22Rv1 (cell line): ENCODE measurements at regions not wholly inside any gene's neighbourhood (a gene's known extent, or its start where the extent isn't known, plus 50 kb on each side); places are given as distances from the start of the nearest gene placed in this dataset.

ENCODE experiments used
- CTCF ChIP-seq: fragments of 450-650 bp; IDR thresholded peaks from 2 replicates; pipeline ENCODE4 v1.5.1; 2017; ENCODE audit warnings: mild to moderate bottlenecking
- ZFX ChIP-seq: fragments of 450-650 bp; IDR thresholded peaks from 2 replicates; pipeline ENCODE4 v1.6.1; 2017; ENCODE audit warnings: antibody characterized with exemption, borderline replicate concordance

DNA sequence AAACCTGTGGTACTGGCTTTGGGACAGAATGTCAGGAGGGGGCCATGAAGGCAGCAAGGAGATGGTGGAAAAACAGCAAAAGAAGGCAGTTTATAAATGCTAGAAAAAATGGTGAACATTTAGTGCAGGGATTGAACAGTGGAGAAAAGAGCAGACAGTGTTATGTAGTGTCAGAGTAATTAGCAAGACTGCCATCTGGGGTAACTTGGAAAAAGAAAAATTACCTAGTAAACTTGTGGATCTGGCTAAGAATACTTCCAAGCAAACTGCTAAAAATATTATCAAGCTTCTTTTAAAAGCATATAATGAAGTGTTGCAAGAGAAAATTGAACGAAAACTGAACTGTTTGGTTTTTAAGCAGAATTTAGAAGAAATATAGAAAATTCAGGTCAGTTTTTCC, 267.8 kb downstream of the INSIG2 start:
- TF ChIP-seq CTCF (no peak), ZFX (no peak)
